HG02884 (cell line): ENCODE measurements at regions not wholly inside any gene's neighbourhood (a gene's known extent, or its start where the extent isn't known, plus 50 kb on each side); places are given as distances from the start of the nearest gene placed in this dataset.
A peak's percentile ranks its signal among the peaks of the same experiment; 100 is the strongest.
"Not testable (repeated sequence)": the region's sequence is repeated elsewhere in the genome, so short reads cannot be mapped to it uniquely, and the experiment has no call there.

ENCODE experiments used
- ATAC-seq: cut with Tn5 transposase; IDR thresholded peaks from one replicate; pipeline ENCODE4 v1.9.1; 2021; ENCODE audit warnings: mild to moderate bottlenecking, moderate library complexity; ENCODE audit not compliant: unreplicated experiment

- peak; percentile 78 for ATAC-seq
Observed at GRCh38 chr18:73688851-73689711, 458.6 kb downstream of the FBXO15 start.

GRCh38 chr18:73688161-73688560 is 459.5 kb downstream of the FBXO15 start:
- ATAC-seq, result no peak

GRCh38 chr18:73684647-73685046 is 463.0 kb downstream of the FBXO15 start:
- ATAC-seq, result no peak

GRCh38 chr18:73683409-73684238 is 464.0 kb downstream of the FBXO15 start:
- no peak for ATAC-seq

GRCh38 chr18:73681912-73682311 is 465.7 kb downstream of the FBXO15 start:
- no peak for ATAC-seq

GRCh38 chr18:73681398-73681797 is 466.2 kb downstream of the FBXO15 start:
- no peak for ATAC-seq

GRCh38 chr18:73679941-73680712 is 467.5 kb downstream of the FBXO15 start:
- no peak for ATAC-seq

GRCh38 chr18:73677450-73677849 is 470.2 kb downstream of the FBXO15 start:
- no peak for ATAC-seq

- no peak for ATAC-seq
Observed at GRCh38 chr18:73674125-73674865, 473.3 kb downstream of the FBXO15 start.

GRCh38 chr18:73671480-73671879 is 476.2 kb downstream of the FBXO15 start:
- not testable (repeated sequence) for ATAC-seq

GRCh38 chr18:73670524-73670923 is 477.1 kb downstream of the FBXO15 start:
- peak; percentile 89 for ATAC-seq

GRCh38 chr18:73670039-73670438 is 477.6 kb downstream of the FBXO15 start:
- ATAC-seq, result no peak

- no peak for ATAC-seq
Observed at GRCh38 chr18:73669297-73669696, 478.3 kb downstream of the FBXO15 start.

GRCh38 chr18:73668051-73668450 is 479.6 kb downstream of the FBXO15 start:
- no peak for ATAC-seq

GRCh38 chr18:73666772-73667171 is 480.9 kb downstream of the FBXO15 start:
- ATAC-seq, result no peak

- ATAC-seq, result no peak
Observed at GRCh38 chr18:73664896-73665295, 482.7 kb downstream of the FBXO15 start.

GRCh38 chr18:73663581-73663980 is 484.1 kb downstream of the FBXO15 start:
- no peak for ATAC-seq

- no peak for ATAC-seq
Observed at GRCh38 chr18:73662421-73662820, 485.2 kb downstream of the FBXO15 start.

- no peak for ATAC-seq
Observed at GRCh38 chr18:73660931-73661856, 486.4 kb downstream of the FBXO15 start.
